ENCODE measurements at regions not wholly inside any gene's neighbourhood (a gene's known extent, or its start where the extent isn't known, plus 50 kb on each side); places are given as distances from the start of the nearest gene placed in this dataset.
"Not testable (repeated sequence)": the region's sequence is repeated elsewhere in the genome, so short reads cannot be mapped to it uniquely, and the experiment has no call there.

DNA sequence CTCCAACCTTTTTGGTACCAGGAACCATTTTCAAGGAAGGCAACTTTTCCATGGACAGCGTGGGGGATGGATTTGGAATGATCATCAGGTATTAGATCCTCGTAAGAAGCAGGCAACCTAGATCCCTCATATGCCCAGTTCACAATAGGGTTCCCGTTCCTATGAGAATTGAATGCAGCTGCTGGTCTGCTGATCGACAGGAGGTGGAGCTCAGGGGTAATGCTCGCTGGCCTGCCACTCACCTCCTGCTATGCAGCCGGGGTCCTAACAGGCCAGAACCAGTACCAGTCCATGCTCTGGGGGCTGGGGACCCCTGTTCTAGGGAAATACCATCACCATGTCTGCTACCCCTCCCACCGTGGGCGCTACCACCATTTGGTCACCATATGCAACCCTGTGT is 167.2 kb upstream of the NBPF19 start:
- H3K27me3 ChIP-seq; DNase-seq; H3K4me1 ChIP-seq; H3K9me3 ChIP-seq; intact Hi-C loops (cut with DNase I); H3K36me3 ChIP-seq; H3K4me3 ChIP-seq; H3K27ac ChIP-seq: not testable (repeated sequence)
- WGBS, 2 donors, result 90 to 95% methylated on average over 2 of the region's 8 CpGs

DNA sequence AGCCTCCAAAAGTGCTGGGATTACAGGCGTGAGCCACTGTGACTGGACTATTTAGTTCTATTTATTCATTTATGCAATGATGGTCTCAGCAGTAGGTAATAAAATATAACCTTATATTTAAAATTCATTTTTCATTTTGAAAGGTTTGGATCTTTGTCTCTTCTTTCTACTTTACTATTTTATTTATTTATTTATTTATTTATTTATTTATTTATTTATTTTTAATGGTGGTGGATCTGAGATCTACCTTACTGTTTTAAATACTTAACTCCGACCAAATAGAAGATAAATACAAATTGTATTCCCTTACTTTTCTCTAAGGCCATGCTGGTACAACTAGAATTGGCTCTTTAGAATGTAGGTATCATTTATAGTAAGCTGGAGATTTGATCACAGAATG is 159.9 kb upstream of the NBPF19 start:
- H3K36me3 ChIP-seq; H3K27me3 ChIP-seq; H3K4me1 ChIP-seq; DNase-seq; H3K27ac ChIP-seq; H3K4me3 ChIP-seq; intact Hi-C loops (cut with DNase I); H3K9me3 ChIP-seq: not testable (repeated sequence)
- 93 to 100% methylated on average over 2 of the region's 2 CpGs for WGBS, 2 donors

GRCh38 chr1:149320971-149321731 is 153.7 kb upstream of the NBPF19 start:
- H3K27me3 ChIP-seq; H3K4me3 ChIP-seq; H3K9me3 ChIP-seq; DNase-seq; intact Hi-C loops (cut with DNase I); H3K4me1 ChIP-seq; H3K27ac ChIP-seq; H3K36me3 ChIP-seq: not testable (repeated sequence)
- WGBS, 2 donors, result no CpG with 5 or more reads among the region's 48 CpGs

DNA sequence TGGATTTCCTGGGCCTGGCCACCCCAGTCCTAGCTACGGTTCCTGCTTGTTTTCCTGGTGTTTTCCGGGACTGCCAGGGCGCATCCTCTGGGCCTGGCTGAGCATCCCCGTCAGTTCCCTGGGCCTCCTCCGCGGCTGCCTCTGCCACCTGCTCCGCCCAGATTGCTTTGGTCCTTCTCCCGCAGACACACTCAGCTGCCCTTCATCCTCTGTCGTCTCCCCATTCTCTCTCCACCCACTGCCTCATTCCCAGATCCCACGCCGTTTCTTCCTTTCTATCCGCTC is 153.2 kb upstream of the NBPF19 start:
- H3K27me3 ChIP-seq; intact Hi-C loops (cut with DNase I); H3K9me3 ChIP-seq; DNase-seq; H3K36me3 ChIP-seq; H3K4me3 ChIP-seq; H3K27ac ChIP-seq; H3K4me1 ChIP-seq: not testable (repeated sequence)
- no CpG with 5 or more reads among the region's 12 CpGs for WGBS, 2 donors

DNA sequence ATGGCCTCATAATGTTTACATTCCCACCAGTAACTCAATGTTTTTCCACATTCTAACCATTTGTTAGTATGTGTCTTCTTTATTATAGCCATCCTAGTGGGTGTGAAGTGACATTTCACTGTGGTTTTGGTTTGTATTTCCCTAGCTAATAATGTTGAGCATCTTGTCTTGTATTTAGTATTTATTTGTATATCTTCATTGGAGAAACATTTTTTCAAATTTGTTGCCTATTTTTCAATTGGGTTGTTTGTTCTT is 144.8 kb upstream of the NBPF19 start:
- intact Hi-C loops (cut with DNase I); H3K9me3 ChIP-seq; H3K27me3 ChIP-seq; DNase-seq; H3K27ac ChIP-seq; H3K4me3 ChIP-seq; H3K36me3 ChIP-seq; H3K4me1 ChIP-seq: not testable (repeated sequence)

DNA sequence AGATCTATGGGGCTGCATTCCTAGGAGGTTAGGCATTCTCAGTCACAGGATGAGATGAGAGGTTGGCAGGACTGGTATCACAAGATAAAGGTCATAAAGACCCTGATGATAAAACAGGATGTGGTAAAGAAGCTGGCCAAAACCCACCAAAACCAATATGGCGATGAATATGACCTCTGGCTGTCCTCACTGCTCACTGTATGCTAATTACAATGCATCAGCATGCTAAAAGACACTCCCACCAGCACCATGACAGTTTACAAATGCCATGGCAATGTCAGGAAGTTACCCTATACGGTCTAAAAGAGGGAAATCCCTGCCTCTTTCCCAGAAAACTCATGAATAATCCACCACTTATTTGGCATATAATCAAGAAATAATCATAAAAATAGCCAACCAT is 138.8 kb upstream of the NBPF19 start:
- H3K9me3 ChIP-seq; H3K4me1 ChIP-seq; H3K4me3 ChIP-seq; H3K27ac ChIP-seq; H3K36me3 ChIP-seq; H3K27me3 ChIP-seq; intact Hi-C loops (cut with DNase I); DNase-seq: not testable (repeated sequence)
- no CpG with 5 or more reads among the region's 2 CpGs for WGBS, 2 donors

- intact Hi-C loops (cut with DNase I); H3K36me3 ChIP-seq; H3K9me3 ChIP-seq; H3K4me1 ChIP-seq; H3K27me3 ChIP-seq; DNase-seq; H3K4me3 ChIP-seq; H3K27ac ChIP-seq: not testable (repeated sequence)
- WGBS, 2 donors, result no CpG with 5 or more reads among the region's 18 CpGs
Observed at GRCh38 chr1:149338221-149338691, 136.6 kb upstream of the NBPF19 start.

DNA sequence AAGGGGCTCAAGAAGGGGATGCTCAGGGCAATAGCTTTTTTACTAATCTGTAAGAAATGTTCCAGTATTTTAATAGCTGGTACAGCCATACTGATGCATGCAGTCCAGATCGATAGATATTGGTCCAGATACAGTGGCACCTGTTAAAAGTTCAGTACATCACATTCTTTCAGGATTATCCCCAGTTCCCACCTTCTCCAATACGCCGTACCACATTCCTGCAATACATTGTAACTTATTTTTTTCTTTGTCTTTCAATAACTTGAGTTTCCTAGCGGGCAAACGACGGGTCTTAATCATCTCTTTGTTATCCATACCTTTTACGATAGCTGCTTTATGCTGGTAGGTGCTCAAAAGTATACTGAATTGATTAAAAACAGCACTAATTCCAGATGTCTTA is 136.1 kb upstream of the NBPF19 start:
- H3K4me3 ChIP-seq; H3K4me1 ChIP-seq; H3K36me3 ChIP-seq; H3K27me3 ChIP-seq; intact Hi-C loops (cut with DNase I); H3K27ac ChIP-seq; DNase-seq; H3K9me3 ChIP-seq: not testable (repeated sequence)
- no CpG with 5 or more reads among the region's 7 CpGs for WGBS, 2 donors

DNA sequence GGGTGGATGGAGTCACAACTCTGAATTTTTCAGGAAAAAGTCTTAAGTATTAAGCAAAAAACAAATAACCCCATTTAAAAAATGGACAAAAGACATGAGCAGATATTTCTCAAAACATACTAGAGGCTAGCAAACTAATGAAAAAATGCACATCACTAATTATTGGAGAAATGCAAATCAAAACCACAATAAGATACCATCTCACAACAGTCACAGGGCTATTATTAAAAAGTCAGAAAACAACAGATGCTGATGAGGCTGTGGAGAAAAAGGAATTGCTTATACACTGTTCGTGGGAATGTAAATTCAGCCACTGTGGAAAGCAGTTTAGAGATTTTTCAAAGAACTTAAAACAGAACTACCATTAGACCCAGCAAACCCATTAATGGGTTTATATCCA is 125.4 kb upstream of the NBPF19 start:
- H3K4me1 ChIP-seq; intact Hi-C loops (cut with DNase I); H3K36me3 ChIP-seq; H3K27me3 ChIP-seq; H3K9me3 ChIP-seq; DNase-seq; H3K4me3 ChIP-seq; H3K27ac ChIP-seq: not testable (repeated sequence)
- WGBS, 2 donors, result no CpG with 5 or more reads among the region's 1 CpG

DNA sequence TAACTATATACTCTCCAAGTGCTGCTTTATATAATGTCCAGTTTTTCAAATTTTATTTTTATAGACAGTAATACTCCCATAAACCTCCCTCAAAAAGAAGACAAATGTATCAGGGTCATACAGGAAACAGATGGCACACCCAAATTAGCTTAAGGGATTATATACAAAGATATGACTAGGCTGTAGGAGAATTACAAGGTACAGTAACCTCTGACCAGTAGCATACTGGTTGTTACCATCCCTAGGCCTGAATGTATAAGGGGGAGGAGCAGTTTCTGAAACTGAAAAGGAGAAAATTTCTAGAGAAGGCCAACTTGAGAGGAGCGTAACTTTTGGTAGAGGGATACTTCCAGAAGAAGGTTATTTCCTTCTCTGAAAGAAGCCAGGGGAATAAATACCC is 122.6 kb upstream of the NBPF19 start:
- DNase-seq; H3K36me3 ChIP-seq; H3K27ac ChIP-seq; H3K4me1 ChIP-seq; H3K4me3 ChIP-seq; H3K9me3 ChIP-seq; H3K27me3 ChIP-seq; intact Hi-C loops (cut with DNase I): not testable (repeated sequence)
- WGBS, 2 donors, result no CpG with 5 or more reads among the region's 1 CpG

DNA sequence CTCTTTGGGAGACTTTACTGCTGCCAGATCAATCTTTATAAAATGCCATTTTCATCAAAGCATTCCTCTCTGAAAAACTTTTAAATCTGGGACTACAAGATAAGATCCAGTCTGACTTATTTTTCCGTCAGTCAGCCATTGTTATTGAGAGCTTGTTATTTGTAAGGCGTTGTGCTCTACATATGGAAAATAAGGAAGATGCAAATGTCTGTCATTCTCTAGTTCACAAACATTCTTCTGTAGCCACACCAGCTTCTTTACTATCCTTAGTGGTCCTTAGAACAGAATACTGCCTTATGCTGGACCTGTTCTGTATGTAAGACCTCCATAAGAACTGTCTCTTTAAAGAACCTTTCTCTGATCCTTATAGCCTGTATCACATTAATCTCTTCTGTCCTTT is 120.3 kb upstream of the NBPF19 start:
- H3K36me3 ChIP-seq; H3K9me3 ChIP-seq; H3K4me1 ChIP-seq; H3K4me3 ChIP-seq; DNase-seq; intact Hi-C loops (cut with DNase I); H3K27me3 ChIP-seq; H3K27ac ChIP-seq: not testable (repeated sequence)
- no CpG with 5 or more reads among the region's 2 CpGs for WGBS, 2 donors

GRCh38 chr1:149355748-149356147 is 119.1 kb upstream of the NBPF19 start:
- H3K4me3 ChIP-seq; H3K4me1 ChIP-seq; H3K9me3 ChIP-seq; H3K27me3 ChIP-seq; DNase-seq; intact Hi-C loops (cut with DNase I); H3K27ac ChIP-seq; H3K36me3 ChIP-seq: not testable (repeated sequence)
- WGBS, 2 donors, result no CpG with 5 or more reads among the region's 1 CpG

DNA sequence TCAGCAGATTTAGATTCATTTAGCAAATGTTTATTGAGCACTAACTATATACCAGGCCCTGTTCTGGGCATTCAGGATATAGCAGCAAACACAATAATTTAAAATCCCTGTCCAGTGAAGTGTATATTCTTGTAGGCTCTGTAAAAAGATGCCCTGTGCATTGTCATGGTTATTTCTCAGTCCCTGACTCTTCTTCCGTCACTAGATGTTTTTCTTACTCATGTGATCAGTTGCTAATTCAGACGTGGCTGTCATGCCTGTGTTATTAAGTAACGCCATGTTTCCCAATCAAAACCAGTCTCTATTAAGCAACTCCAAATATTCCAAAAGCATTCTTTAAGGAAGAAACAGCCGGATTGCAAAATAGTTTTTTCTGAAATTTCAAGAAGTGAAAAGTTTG is 118.7 kb upstream of the NBPF19 start:
- H3K4me3 ChIP-seq; H3K4me1 ChIP-seq; DNase-seq; intact Hi-C loops (cut with DNase I); H3K27ac ChIP-seq; H3K36me3 ChIP-seq; H3K27me3 ChIP-seq; H3K9me3 ChIP-seq: not testable (repeated sequence)
- WGBS, 2 donors, result no CpG with 5 or more reads among the region's 4 CpGs

- H3K36me3 ChIP-seq; H3K9me3 ChIP-seq; H3K4me1 ChIP-seq; H3K27me3 ChIP-seq; intact Hi-C loops (cut with DNase I); H3K4me3 ChIP-seq; DNase-seq; H3K27ac ChIP-seq: not testable (repeated sequence)
- WGBS, 2 donors, result no CpG with 5 or more reads among the region's 3 CpGs
Observed at GRCh38 chr1:149360351-149360750, 114.5 kb upstream of the NBPF19 start.
